NAMALWA (cell line): ENCODE measurements at regions not wholly inside any gene's neighbourhood (a gene's known extent, or its start where the extent isn't known, plus 50 kb on each side); places are given as distances from the start of the nearest gene placed in this dataset.

ENCODE experiments used
- DNase-seq: peaks from one replicate; pipeline ENCODE4 v3.0.0-alpha.2; 2015; ENCODE audit warnings: low spot score

- no peak for DNase-seq
Measured at GRCh38 chr11:10926801-10927211, 69.0 kb upstream of the ZBED5 start.

- no peak for DNase-seq
Measured at GRCh38 chr11:10925149-10925926, 67.5 kb upstream of the ZBED5 start.

- DNase-seq = no peak
Measured at GRCh38 chr11:10923882-10924281, 66.0 kb upstream of the ZBED5 start.

- DNase-seq = no peak
Measured at GRCh38 chr11:10922892-10923291, 65.0 kb upstream of the ZBED5 start.

GRCh38 chr11:10920875-10921274 lies 63.0 kb upstream of the ZBED5 start:
- DNase-seq = no peak

GRCh38 chr11:10920205-10920604 lies 62.4 kb upstream of the ZBED5 start:
- no peak for DNase-seq

GRCh38 chr11:10918698-10919097 lies 60.8 kb upstream of the ZBED5 start:
- no peak for DNase-seq

- DNase-seq = no peak
Measured at GRCh38 chr11:10918275-10918674, 60.4 kb upstream of the ZBED5 start.

- DNase-seq = no peak
Measured at GRCh38 chr11:10917802-10918201, 59.9 kb upstream of the ZBED5 start.

- no peak for DNase-seq
Measured at GRCh38 chr11:10916665-10917064, 58.8 kb upstream of the ZBED5 start.

- no peak for DNase-seq
Measured at GRCh38 chr11:10914050-10914449, 56.2 kb upstream of the ZBED5 start.

GRCh38 chr11:10913075-10913474 lies 55.2 kb upstream of the ZBED5 start:
- DNase-seq = no peak

GRCh38 chr11:10911907-10912306 lies 54.1 kb upstream of the ZBED5 start:
- no peak for DNase-seq

- DNase-seq = no peak
Measured at GRCh38 chr11:10909141-10909883, 51.5 kb upstream of the ZBED5 start.

GRCh38 chr11:10908215-10908951 lies 50.5 kb upstream of the ZBED5 start:
- DNase-seq = no peak
